ENCODE measurements at regions not wholly inside any gene's neighbourhood (a gene's known extent, or its start where the extent isn't known, plus 50 kb on each side); places are given as distances from the start of the nearest gene placed in this dataset.

- TF ChIP-seq, protein P1, sequence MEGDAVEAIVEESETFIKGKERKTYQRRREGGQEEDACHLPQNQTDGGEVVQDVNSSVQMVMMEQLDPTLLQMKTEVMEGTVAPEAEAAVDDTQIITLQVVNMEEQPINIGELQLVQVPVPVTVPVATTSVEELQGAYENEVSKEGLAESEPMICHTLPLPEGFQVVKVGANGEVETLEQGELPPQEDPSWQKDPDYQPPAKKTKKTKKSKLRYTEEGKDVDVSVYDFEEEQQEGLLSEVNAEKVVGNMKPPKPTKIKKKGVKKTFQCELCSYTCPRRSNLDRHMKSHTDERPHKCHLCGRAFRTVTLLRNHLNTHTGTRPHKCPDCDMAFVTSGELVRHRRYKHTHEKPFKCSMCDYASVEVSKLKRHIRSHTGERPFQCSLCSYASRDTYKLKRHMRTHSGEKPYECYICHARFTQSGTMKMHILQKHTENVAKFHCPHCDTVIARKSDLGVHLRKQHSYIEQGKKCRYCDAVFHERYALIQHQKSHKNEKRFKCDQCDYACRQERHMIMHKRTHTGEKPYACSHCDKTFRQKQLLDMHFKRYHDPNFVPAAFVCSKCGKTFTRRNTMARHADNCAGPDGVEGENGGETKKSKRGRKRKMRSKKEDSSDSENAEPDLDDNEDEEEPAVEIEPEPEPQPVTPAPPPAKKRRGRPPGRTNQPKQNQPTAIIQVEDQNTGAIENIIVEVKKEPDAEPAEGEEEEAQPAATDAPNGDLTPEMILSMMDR (IDR thresholded peaks at IDR 0.05; ENCODE audit: insufficient read depth, low read depth, low read length, missing control alignments), result no peak
- DNase-seq (ENCODE audit: low read depth), result no peak
- no peak overlapping the region for H3K4me3 ChIP-seq (ENCODE audit: low read depth, low read length)
Observed at GRCh38 chr4:57320217-57320616, 210.0 kb upstream of the IGFBP7 start.

GRCh38 chr4:57318703-57319102, 208.5 kb upstream of the IGFBP7 start:
- TF ChIP-seq, protein P1 (IDR thresholded peaks at IDR 0.05; ENCODE audit: insufficient read depth, low read depth, low read length, missing control alignments), result no peak
- H3K4me3 ChIP-seq (ENCODE audit: low read depth, low read length), result no peak overlapping the region
- no peak for DNase-seq (ENCODE audit: low read depth)

DNA sequence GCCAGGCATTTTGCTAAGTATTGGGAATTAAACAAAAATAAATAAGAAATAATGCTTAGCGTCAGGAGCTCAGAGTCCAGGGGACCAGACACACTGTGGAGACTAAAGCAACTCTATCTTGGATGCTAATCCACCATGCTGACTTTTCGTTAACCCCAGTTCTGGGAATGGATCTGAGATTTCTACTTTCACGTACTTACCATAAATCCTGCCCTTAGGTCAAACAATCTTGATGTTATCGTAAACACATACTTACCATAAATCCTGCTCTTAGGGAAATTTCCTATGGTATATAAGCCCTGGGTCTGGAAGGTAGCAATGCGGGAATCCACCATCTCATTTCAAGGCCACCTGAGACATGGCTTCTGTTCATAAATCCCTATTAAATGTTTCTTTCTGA, 204.5 kb upstream of the IGFBP7 start:
- no peak for DNase-seq (ENCODE audit: low read depth)
- TF ChIP-seq, protein P1 (IDR thresholded peaks at IDR 0.05; ENCODE audit: insufficient read depth, low read depth, low read length, missing control alignments), result no peak

GRCh38 chr4:57312296-57312695, 202.1 kb upstream of the IGFBP7 start:
- no peak for DNase-seq (ENCODE audit: low read depth)
- TF ChIP-seq, protein P1 (IDR thresholded peaks at IDR 0.05; ENCODE audit: insufficient read depth, low read depth, low read length, missing control alignments), result no peak
- no peak overlapping the region for H3K4me3 ChIP-seq (ENCODE audit: low read depth, low read length)

More for the DNA sequence above, 204.5 kb upstream of the IGFBP7 start:
- H3K4me3 ChIP-seq (ENCODE audit: low read depth, low read length), result no peak overlapping the region

GRCh38 chr4:57309658-57310057, 199.5 kb upstream of the IGFBP7 start:
- no peak for DNase-seq (ENCODE audit: low read depth)
- TF ChIP-seq, protein P1 (IDR thresholded peaks at IDR 0.05; ENCODE audit: insufficient read depth, low read depth, low read length, missing control alignments), result no peak
- H3K4me3 ChIP-seq (ENCODE audit: low read depth, low read length), result no peak overlapping the region

DNA sequence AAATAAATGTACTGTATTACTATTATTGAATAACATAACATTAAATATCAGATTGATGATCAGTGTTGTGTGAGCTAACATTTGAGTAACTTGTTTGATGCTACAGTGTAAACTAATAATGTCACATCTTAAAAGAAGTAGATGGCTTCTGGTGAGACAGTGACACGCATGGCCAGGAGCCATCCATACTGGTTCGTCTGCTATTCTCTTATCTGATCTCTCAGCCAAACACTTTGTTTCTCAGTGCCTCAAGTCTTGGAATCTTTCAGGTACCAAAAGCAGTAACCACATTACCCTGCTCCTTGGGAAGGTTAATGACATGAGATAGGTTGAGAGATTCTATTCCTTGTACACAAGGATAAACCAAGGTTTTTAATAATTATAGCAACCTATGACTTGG, 198.1 kb upstream of the IGFBP7 start:
- no peak for DNase-seq (ENCODE audit: low read depth)

GRCh38 chr4:57305836-57306235, 195.7 kb upstream of the IGFBP7 start:
- H3K4me3 ChIP-seq (ENCODE audit: low read depth, low read length), result no peak overlapping the region
- TF ChIP-seq, protein P1 (IDR thresholded peaks at IDR 0.05; ENCODE audit: insufficient read depth, low read depth, low read length, missing control alignments), result no peak
- DNase-seq (ENCODE audit: low read depth), result no peak

More for the DNA sequence above, 198.1 kb upstream of the IGFBP7 start:
- H3K4me3 ChIP-seq (ENCODE audit: low read depth, low read length), result no peak overlapping the region
- TF ChIP-seq, protein P1 (IDR thresholded peaks at IDR 0.05; ENCODE audit: insufficient read depth, low read depth, low read length, missing control alignments), result no peak

All from GM12865 (cell line).